ENCODE measurements at regions not wholly inside any gene's neighbourhood (a gene's known extent, or its start where the extent isn't known, plus 50 kb on each side); places are given as distances from the start of the nearest gene placed in this dataset.

DNA sequence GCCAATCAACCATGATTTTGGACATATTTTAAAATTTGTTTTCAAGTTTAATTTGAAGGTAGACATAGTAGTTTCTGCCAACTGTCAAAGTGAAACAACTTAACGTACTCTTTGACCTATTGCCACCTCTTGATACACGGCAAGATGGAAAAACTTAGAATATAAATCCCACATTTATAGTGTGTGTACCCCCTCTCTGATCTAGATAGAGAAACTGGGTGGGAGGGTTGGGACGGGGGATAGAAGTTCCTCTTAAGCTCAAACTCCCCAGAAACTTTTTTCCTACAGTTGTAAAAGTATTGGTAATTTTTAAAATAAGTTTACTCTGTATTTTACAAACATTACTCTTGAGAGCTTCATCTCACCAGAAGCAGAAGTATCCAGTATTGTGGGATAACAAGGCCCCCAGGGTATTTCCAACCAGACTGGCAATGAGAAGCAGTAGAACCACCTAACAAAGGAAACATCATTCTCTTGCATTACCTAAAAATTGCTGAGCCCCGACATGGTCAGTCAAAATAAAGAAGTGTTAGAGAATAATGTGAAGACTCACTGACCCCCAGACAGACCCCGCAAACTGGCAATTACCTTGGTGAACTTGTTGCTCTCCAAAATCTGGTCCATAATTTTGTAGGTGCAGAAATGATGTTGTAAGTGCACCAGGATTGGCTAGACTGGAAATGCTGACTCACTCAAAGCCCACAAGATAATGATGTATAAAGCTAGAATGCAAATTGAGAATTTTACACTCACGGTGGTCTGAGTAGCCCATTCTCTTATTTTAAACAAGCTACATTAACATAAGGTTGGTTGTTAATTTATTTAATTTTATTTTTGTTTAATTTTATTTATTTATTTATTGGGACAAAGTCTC lies 74.7 kb upstream of the TNFAIP3 start:
- Histone ChIP-seq H4K8ac (ENCODE audit: low read depth, low read length) (no peak overlapping the region), H3K9ac (ENCODE audit: low read length) (no peak overlapping the region), H3K56ac (ENCODE audit: low read length) (no peak overlapping the region), H3K23ac (ENCODE audit: low read length) (no peak overlapping the region), H3K4ac (ENCODE audit: low read depth, low read length) (no peak overlapping the region), H3K27me3 (ENCODE audit: insufficient read depth, low read length, poor library complexity) (no peaks in the 10 kb centered on the region), H3K18ac (ENCODE audit: low read length) (no peak overlapping the region), H3K4me1 (ENCODE audit: control insufficient read depth, low read depth, low read length) (peaks cover 3% of the 10 kb centered on the region), H3K79me2 (ENCODE audit: control insufficient read depth, insufficient read depth, low read length) (no peaks in the 10 kb centered on the region), H2BK120ac (ENCODE audit: low read depth, low read length) (no peak overlapping the region), H3K4me3 (ENCODE audit: low read length) (no peak overlapping the region), H3K4me2 (ENCODE audit: low read length) (no peak overlapping the region), H3K79me1 (ENCODE audit: low read length) (no peaks in the 10 kb centered on the region), H2BK5ac (ENCODE audit: low read length) (no peak overlapping the region), H4K5ac (ENCODE audit: low read length) (no peak overlapping the region), H3K36me3 (ENCODE audit: control insufficient read depth, insufficient read depth, low read length) (no peaks in the 10 kb centered on the region), H2BK15ac (replicated peaks; ENCODE audit: low read depth) (no peak overlapping the region), H3K27ac (ENCODE audit: low read depth, low read length) (no peak overlapping the region), H2AK5ac (ENCODE audit: low read length) (no peak overlapping the region)
- no CpG with 5 or more reads among the region's 6 CpGs for WGBS (ENCODE audit: extremely low coverage, insufficient coverage, low lambda C conversion rate)
- DNase-seq = no peak

DNA sequence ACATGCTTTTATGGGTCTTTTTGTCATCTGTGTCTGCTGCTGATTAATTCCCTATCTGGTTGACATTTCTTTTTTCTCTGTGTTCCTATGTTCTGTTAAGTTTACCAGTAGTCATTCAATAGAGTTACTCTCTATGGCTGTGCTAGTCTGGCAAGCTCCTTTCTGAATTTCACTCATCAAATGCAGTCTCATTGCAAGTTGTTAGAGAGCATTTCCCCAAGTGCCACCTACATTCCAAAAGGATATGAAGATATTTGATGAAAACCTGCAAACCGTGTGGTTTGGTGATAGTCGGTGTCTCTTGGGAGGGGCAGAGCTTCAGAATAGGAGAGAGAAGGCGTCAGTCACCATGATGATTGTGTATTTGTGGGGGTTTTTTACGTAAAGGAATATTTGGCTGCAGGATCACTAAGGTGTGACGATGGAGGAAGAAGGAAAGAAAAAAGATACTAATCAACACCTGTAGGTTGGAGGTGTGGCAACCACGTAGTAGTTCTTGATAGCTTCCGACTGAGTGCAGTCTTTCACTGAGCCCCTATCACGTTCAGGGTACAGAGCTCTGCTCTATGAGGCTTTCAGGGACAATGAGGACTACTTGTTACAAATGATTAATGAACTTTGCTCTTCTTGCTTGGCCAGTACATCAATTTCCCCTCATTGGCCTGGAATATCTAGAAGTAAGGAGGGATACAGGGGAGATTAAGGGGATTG lies 73.1 kb upstream of the TNFAIP3 start:
- H3K4ac ChIP-seq (ENCODE audit: low read depth, low read length) = no peak overlapping the region
- peaks cover 3% of the 10 kb centered on the region for H3K4me1 ChIP-seq (ENCODE audit: control insufficient read depth, low read depth, low read length)
- H3K79me1 ChIP-seq (ENCODE audit: low read length) = no peaks in the 10 kb centered on the region
- no peak overlapping the region for H3K18ac ChIP-seq (ENCODE audit: low read length)
- H4K5ac ChIP-seq (ENCODE audit: low read length) = no peak overlapping the region
- H2BK15ac ChIP-seq (replicated peaks; ENCODE audit: low read depth) = no peak overlapping the region
- no peak overlapping the region for H2BK5ac ChIP-seq (ENCODE audit: low read length)
- no peak overlapping the region for H3K9ac ChIP-seq (ENCODE audit: low read length)
- H2AK5ac ChIP-seq (ENCODE audit: low read length) = no peak overlapping the region
- H3K4me2 ChIP-seq (ENCODE audit: low read length) = no peak overlapping the region
- no peak overlapping the region for H2BK120ac ChIP-seq (ENCODE audit: low read depth, low read length)
- H3K4me3 ChIP-seq (ENCODE audit: low read length) = no peak overlapping the region
- no peak overlapping the region for H4K8ac ChIP-seq (ENCODE audit: low read depth, low read length)
- no peak overlapping the region for H3K56ac ChIP-seq (ENCODE audit: low read length)
- no CpG with 5 or more reads among the region's 8 CpGs for WGBS (ENCODE audit: extremely low coverage, insufficient coverage, low lambda C conversion rate)
- no peaks in the 10 kb centered on the region for H3K27me3 ChIP-seq (ENCODE audit: insufficient read depth, low read length, poor library complexity)
- no peak overlapping the region for H3K27ac ChIP-seq (ENCODE audit: low read depth, low read length)
- peak; percentile 17 for DNase-seq
- no peaks in the 10 kb centered on the region for H3K79me2 ChIP-seq (ENCODE audit: control insufficient read depth, insufficient read depth, low read length)
- no peak overlapping the region for H3K23ac ChIP-seq (ENCODE audit: low read length)
- H3K36me3 ChIP-seq (ENCODE audit: control insufficient read depth, insufficient read depth, low read length) = no peaks in the 10 kb centered on the region

DNA sequence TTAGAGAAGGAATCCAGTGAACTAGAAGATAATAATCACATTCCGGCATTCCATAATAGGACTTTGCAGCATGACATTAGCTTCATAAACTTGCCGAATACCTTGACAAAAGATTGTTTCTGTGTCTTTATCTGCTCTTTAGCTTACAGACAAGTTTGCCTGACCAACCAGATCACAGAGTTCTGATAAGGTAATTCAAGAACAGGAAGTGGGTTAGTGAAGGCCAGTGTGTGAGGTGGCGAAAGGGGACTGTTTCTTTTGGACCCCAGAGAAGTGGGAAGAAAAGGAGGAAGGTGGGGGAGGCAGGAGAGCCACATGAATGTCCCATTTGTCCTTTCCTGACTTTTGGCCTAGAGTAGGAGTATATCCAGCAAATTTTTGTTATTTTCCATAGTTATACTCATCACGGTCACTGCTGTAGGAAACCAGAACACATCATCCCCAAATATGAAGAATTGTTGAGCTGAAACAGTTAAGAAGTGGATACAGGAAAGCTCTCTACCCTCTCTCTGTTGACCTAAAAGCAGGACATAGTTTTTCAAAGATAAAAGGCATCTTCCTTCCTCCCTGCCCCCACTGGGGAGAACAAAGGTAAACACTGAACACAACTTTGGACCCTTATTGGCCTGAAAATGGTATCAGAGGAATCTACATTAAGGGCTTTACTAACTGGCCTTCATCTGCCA lies 72.4 kb upstream of the TNFAIP3 start:
- H3K36me3 ChIP-seq (ENCODE audit: control insufficient read depth, insufficient read depth, low read length) = no peaks in the 10 kb centered on the region
- no peaks in the 10 kb centered on the region for H3K79me2 ChIP-seq (ENCODE audit: control insufficient read depth, insufficient read depth, low read length)
- H2BK120ac ChIP-seq (ENCODE audit: low read depth, low read length) = no peak overlapping the region
- H2BK15ac ChIP-seq (replicated peaks; ENCODE audit: low read depth) = no peak overlapping the region
- no peak overlapping the region for H3K4me3 ChIP-seq (ENCODE audit: low read length)
- no CpG with 5 or more reads among the region's 4 CpGs for WGBS (ENCODE audit: extremely low coverage, insufficient coverage, low lambda C conversion rate)
- DNase-seq = peak; percentile 43
- H3K27me3 ChIP-seq (ENCODE audit: insufficient read depth, low read length, poor library complexity) = no peaks in the 10 kb centered on the region
- no peak overlapping the region for H2AK5ac ChIP-seq (ENCODE audit: low read length)
- no peak overlapping the region for H4K5ac ChIP-seq (ENCODE audit: low read length)
- H4K8ac ChIP-seq (ENCODE audit: low read depth, low read length) = no peak overlapping the region
- H3K4me1 ChIP-seq (ENCODE audit: control insufficient read depth, low read depth, low read length) = peaks cover 3% of the 10 kb centered on the region
- no peak overlapping the region for H3K9ac ChIP-seq (ENCODE audit: low read length)
- H2BK5ac ChIP-seq (ENCODE audit: low read length) = no peak overlapping the region
- H3K56ac ChIP-seq (ENCODE audit: low read length) = no peak overlapping the region
- no peak overlapping the region for H3K27ac ChIP-seq (ENCODE audit: low read depth, low read length)
- no peak overlapping the region for H3K4ac ChIP-seq (ENCODE audit: low read depth, low read length)
- H3K79me1 ChIP-seq (ENCODE audit: low read length) = no peaks in the 10 kb centered on the region
- H3K18ac ChIP-seq (ENCODE audit: low read length) = no peak overlapping the region
- H3K4me2 ChIP-seq (ENCODE audit: low read length) = no peak overlapping the region
- no peak overlapping the region for H3K23ac ChIP-seq (ENCODE audit: low read length)

DNA sequence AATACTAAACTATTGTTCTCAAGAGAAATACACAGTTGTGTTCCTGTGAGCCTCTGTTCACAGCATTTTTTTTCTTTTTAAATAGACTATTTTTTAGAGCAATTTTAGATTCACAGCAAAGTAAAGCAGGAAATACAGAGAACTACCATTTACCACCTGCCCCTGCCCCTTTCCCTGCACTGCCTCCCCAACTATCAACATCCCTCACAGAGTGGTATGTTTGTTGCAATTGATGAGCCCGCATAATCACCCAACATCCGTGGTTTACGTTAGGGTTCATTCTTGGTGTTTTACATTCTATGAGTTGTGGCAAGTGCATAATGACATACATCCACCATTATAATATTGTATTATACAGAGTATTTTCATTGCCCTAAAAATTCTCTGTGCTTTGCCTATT lies 71.6 kb upstream of the TNFAIP3 start:
- Histone ChIP-seq H3K79me2 (ENCODE audit: control insufficient read depth, insufficient read depth, low read length) (no peaks in the 10 kb centered on the region), H3K4ac (ENCODE audit: low read depth, low read length) (no peak overlapping the region), H3K36me3 (ENCODE audit: control insufficient read depth, insufficient read depth, low read length) (no peaks in the 10 kb centered on the region)

DNA sequence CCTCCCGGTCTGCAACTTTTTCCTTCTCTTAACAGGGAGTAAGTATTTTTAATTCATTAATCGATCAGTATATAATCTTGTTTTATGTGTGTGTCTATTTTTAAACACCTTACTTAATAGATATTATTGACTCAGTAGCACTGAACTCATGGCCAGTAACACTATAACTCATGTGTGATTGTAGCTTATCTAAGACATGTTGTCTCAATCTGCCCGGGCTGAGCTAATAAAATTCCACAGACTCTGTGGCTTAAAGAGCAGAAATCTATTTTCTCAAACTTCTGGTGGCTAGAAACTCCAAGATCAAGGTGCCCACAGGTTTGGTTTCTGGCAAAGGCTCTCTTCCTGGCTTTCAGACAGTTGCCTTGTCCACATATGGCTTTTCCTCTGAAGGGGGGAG lies 68.8 kb upstream of the TNFAIP3 start:
- no peak overlapping the region for H3K4ac ChIP-seq (ENCODE audit: low read depth, low read length)
- no peak overlapping the region for H4K5ac ChIP-seq (ENCODE audit: low read length)
- H3K4me1 ChIP-seq (ENCODE audit: control insufficient read depth, low read depth, low read length) = peaks cover 3% of the 10 kb centered on the region
- H3K79me2 ChIP-seq (ENCODE audit: control insufficient read depth, insufficient read depth, low read length) = no peaks in the 10 kb centered on the region
- no peak overlapping the region for H2BK120ac ChIP-seq (ENCODE audit: low read depth, low read length)
- H3K56ac ChIP-seq (ENCODE audit: low read length) = no peak overlapping the region
- no peaks in the 10 kb centered on the region for H3K79me1 ChIP-seq (ENCODE audit: low read length)
- no peaks in the 10 kb centered on the region for H3K27me3 ChIP-seq (ENCODE audit: insufficient read depth, low read length, poor library complexity)
- H3K4me3 ChIP-seq (ENCODE audit: low read length) = no peak overlapping the region
- no peak for DNase-seq
- no peak overlapping the region for H3K18ac ChIP-seq (ENCODE audit: low read length)
- H3K9ac ChIP-seq (ENCODE audit: low read length) = no peak overlapping the region
- no peak overlapping the region for H2BK5ac ChIP-seq (ENCODE audit: low read length)
- H4K8ac ChIP-seq (ENCODE audit: low read depth, low read length) = no peak overlapping the region
- H3K23ac ChIP-seq (ENCODE audit: low read length) = no peak overlapping the region
- no peak overlapping the region for H2AK5ac ChIP-seq (ENCODE audit: low read length)
- no peak overlapping the region for H2BK15ac ChIP-seq (replicated peaks; ENCODE audit: low read depth)
- no peak overlapping the region for H3K4me2 ChIP-seq (ENCODE audit: low read length)
- no peak overlapping the region for H3K27ac ChIP-seq (ENCODE audit: low read depth, low read length)
- no peaks in the 10 kb centered on the region for H3K36me3 ChIP-seq (ENCODE audit: control insufficient read depth, insufficient read depth, low read length)
- no CpG with 5 or more reads among the region's 3 CpGs for WGBS (ENCODE audit: extremely low coverage, insufficient coverage, low lambda C conversion rate)

More for the DNA sequence above, 71.6 kb upstream of the TNFAIP3 start:
- no peaks in the 10 kb centered on the region for H3K27me3 ChIP-seq (ENCODE audit: insufficient read depth, low read length, poor library complexity)
- no peak overlapping the region for H4K5ac ChIP-seq (ENCODE audit: low read length)
- H3K18ac ChIP-seq (ENCODE audit: low read length) = no peak overlapping the region
- no peak overlapping the region for H3K56ac ChIP-seq (ENCODE audit: low read length)
- H3K79me1 ChIP-seq (ENCODE audit: low read length) = no peaks in the 10 kb centered on the region
- no peak overlapping the region for H3K4me2 ChIP-seq (ENCODE audit: low read length)
- no peak overlapping the region for H3K4me3 ChIP-seq (ENCODE audit: low read length)
- H2BK120ac ChIP-seq (ENCODE audit: low read depth, low read length) = no peak overlapping the region
- DNase-seq = no peak
- no peak overlapping the region for H2BK5ac ChIP-seq (ENCODE audit: low read length)
- H3K9ac ChIP-seq (ENCODE audit: low read length) = no peak overlapping the region
- H2BK15ac ChIP-seq (replicated peaks; ENCODE audit: low read depth) = no peak overlapping the region
- no peak overlapping the region for H2AK5ac ChIP-seq (ENCODE audit: low read length)
- no peak overlapping the region for H3K23ac ChIP-seq (ENCODE audit: low read length)
- no peak overlapping the region for H4K8ac ChIP-seq (ENCODE audit: low read depth, low read length)
- H3K27ac ChIP-seq (ENCODE audit: low read depth, low read length) = no peak overlapping the region
- WGBS (ENCODE audit: extremely low coverage, insufficient coverage, low lambda C conversion rate) = no CpG with 5 or more reads among the region's 3 CpGs
- peaks cover 3% of the 10 kb centered on the region for H3K4me1 ChIP-seq (ENCODE audit: control insufficient read depth, low read depth, low read length)

Data from mesendoderm (in vitro differentiated cells).